ENCODE measurements at regions not wholly inside any gene's neighbourhood (a gene's known extent, or its start where the extent isn't known, plus 50 kb on each side); places are given as distances from the start of the nearest gene placed in this dataset.

DNA sequence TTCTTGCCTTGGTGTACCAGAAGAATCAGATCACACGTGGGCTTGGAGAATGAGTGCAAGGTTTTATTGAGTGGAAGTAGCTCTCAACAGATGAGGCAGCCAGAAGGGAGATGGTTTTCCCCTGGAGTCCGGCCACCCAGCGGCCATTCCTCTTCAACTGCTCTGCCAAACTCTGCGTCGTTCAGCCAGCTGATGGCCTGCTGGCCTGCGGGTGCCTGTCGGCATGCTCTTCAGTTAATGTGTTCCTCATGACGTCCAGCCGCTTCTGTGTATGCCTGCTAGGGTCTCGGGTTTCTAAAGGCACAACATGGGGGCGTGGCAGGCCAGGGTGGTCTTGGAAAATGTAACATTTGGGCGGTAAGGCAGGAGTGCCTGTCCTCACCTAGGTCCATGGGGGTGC lies 487.9 kb upstream of the LRRC4C start:
- TF ChIP-seq, protein P1, sequence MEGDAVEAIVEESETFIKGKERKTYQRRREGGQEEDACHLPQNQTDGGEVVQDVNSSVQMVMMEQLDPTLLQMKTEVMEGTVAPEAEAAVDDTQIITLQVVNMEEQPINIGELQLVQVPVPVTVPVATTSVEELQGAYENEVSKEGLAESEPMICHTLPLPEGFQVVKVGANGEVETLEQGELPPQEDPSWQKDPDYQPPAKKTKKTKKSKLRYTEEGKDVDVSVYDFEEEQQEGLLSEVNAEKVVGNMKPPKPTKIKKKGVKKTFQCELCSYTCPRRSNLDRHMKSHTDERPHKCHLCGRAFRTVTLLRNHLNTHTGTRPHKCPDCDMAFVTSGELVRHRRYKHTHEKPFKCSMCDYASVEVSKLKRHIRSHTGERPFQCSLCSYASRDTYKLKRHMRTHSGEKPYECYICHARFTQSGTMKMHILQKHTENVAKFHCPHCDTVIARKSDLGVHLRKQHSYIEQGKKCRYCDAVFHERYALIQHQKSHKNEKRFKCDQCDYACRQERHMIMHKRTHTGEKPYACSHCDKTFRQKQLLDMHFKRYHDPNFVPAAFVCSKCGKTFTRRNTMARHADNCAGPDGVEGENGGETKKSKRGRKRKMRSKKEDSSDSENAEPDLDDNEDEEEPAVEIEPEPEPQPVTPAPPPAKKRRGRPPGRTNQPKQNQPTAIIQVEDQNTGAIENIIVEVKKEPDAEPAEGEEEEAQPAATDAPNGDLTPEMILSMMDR (conservative IDR thresholded peaks at IDR 0.05; ENCODE audit: low read length), result no peak
- no peak for TF ChIP-seq EZH2phosphoT487 (IDR thresholded peaks at IDR 0.05; ENCODE audit: borderline replicate concordance, low read depth, low read length)

Data from OCI-LY7 (cell line).